HUES64 (cell line): ENCODE measurements at regions not wholly inside any gene's neighbourhood (a gene's known extent, or its start where the extent isn't known, plus 50 kb on each side); places are given as distances from the start of the nearest gene placed in this dataset.

Experiments
- H3K27ac ChIP-seq: 2 replicates; pipeline ENCODE4 v1.7.0; 2013; ENCODE audit warnings: low read depth, low read length, inconsistent platforms
- H3K27me3 ChIP-seq: 2 replicates; pipeline ENCODE4 v1.6.1; 2013; ENCODE audit warnings: mild to moderate bottlenecking, low read length; ENCODE audit not compliant: insufficient read depth
- H3K36me3 ChIP-seq: 2 replicates; pipeline ENCODE4 v1.6.1; 2013; ENCODE audit warnings: mild to moderate bottlenecking, low read length; ENCODE audit not compliant: insufficient read depth
- H3K4me1 ChIP-seq: 2 replicates; pipeline ENCODE4 v1.6.1; 2013; ENCODE audit warnings: mild to moderate bottlenecking, low read length, moderate library complexity; ENCODE audit not compliant: insufficient read depth
- H3K4me3 ChIP-seq: 2 replicates; pipeline ENCODE4 v1.5.1; 2013; ENCODE audit warnings: mild to moderate bottlenecking, low read length, moderate library complexity
- H3K9ac ChIP-seq: 2 replicates; pipeline ENCODE4 v1.6.1; 2013; ENCODE audit warnings: mild to moderate bottlenecking, low read depth, low read length
- H3K9me3 ChIP-seq: 2 replicates; pipeline ENCODE4 v1.6.1; 2013; ENCODE audit warnings: low read depth, low read length; ENCODE audit not compliant: insufficient read depth
- whole genome bisulfite sequencing: fragments of 150-250, 120-280 bp; methylation state at CpG from one replicate; pipeline ENCODE4 v1.1.7; 2013; ENCODE audit warnings: missing lambda C conversion rate; 5-methylcytosine and 5-hydroxymethylcytosine counted together

DNA sequence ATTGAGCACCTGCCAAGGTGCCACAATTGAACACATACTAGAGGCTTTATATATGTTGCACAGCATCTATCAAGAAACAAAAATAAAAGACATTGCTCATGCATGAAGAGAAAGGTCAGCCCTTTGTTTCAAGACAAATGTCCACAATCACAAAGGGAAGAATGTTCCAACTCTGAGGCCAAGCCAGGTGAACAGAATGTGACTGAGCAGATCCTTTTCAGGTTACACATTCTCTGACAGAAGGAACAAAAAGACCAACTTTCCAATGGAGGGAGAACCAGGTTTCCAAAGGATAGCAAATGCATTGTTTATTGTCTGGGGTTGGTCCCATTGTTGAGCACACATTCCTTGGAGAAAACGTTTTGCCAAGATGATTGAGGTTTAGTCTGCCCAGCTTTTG is 50.2 kb upstream of the FAM174B start:
- Histone ChIP-seq H3K9me3 (no peaks in the 10 kb centered on the region), H3K9ac (no peak overlapping the region), H3K27me3 (no peaks in the 10 kb centered on the region), H3K36me3 (no peaks in the 10 kb centered on the region), H3K27ac (no peak overlapping the region), H3K4me3 (no peak overlapping the region), H3K4me1 (peaks cover 8% of the 10 kb centered on the region)
- WGBS, result 44% methylated on average over 1 of the region's 1 CpG

DNA sequence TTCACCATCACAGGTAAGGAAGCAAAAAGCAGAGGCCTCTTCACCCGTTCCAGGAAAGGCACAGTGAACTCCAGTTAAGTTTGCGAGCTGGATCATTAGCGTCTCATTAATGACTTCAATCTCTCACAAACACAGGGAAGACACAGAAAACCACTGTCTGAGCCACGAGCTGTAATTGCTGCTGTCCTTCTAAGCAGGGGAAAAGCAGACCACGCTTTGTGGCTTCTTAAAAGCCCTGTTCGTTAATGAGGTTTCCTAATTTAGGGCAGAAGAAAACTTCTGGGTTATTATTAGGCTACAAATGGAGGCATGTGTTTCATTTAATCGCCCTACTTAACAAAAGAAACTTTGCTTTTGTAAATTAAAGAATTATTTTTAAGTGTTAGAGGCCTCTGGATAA is 50.6 kb upstream of the FAM174B start:
- H3K9me3 ChIP-seq, result no peaks in the 10 kb centered on the region
- no peaks in the 10 kb centered on the region for H3K27me3 ChIP-seq
- H3K27ac ChIP-seq, result no peak overlapping the region
- 87% methylated on average over 6 of the region's 7 CpGs for WGBS
- peaks cover 8% of the 10 kb centered on the region for H3K4me1 ChIP-seq
- no peak overlapping the region for H3K4me3 ChIP-seq
- H3K36me3 ChIP-seq, result no peaks in the 10 kb centered on the region
- no peak overlapping the region for H3K9ac ChIP-seq

DNA sequence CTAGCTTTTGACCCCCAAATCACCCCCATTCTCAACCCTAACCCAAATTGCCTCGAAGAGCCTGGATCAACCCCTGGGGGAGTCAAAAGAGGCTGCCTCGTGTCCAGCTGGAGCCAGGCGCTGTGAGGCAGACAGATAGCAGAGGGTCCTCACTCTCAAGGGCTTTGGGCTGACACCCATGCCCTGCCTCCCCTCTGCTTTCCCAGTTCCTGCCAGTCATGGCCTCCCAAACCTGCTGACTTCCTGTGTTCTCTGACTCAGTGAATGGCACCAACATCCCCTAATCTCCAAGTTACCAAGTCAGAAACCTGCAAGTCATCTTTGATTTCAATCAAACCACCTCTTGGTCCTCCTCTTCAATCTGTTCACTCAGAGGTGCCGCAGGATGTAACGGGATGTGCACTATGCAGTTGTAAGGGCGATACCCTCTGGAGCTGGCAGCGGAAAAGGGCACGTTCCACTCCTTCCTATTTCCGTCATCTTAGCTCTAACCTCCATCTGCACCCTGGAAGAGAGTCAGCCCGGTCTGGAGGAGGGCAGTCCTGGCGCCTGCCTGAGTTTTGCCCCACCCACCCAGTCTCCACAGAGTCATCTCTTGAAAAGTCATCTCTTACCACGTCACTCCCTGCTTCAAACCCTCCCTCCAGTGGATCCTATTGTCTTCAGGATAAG is 52.4 kb upstream of the FAM174B start:
- 89% methylated on average over 12 of the region's 12 CpGs for WGBS
- peaks cover 8% of the 10 kb centered on the region for H3K4me1 ChIP-seq
- no peaks in the 10 kb centered on the region for H3K36me3 ChIP-seq
- no peak overlapping the region for H3K9ac ChIP-seq
- H3K9me3 ChIP-seq, result no peaks in the 10 kb centered on the region
- no peaks in the 10 kb centered on the region for H3K27me3 ChIP-seq
- H3K4me3 ChIP-seq, result no peak overlapping the region
- no peak overlapping the region for H3K27ac ChIP-seq

DNA sequence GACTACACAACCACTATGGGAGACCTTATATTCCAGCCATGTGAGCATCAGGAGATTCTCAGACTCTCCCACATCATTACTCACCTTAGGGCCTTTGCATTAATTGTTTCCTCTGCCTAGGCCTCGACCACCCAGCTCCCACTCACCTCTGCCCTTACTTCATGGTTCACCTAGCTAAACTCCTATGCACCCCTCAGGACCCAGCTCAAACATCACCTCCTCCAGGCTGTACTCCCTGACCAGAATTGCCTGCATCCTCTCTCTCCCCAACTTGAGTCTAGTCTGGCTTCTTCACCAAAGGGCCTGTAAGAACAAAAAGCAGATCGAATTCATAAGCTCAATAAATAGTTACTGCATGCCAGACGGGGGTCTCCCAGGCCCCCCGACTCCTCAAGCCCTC is 53.1 kb upstream of the FAM174B start:
- WGBS, result 93% methylated on average over 4 of the region's 4 CpGs
- no peaks in the 10 kb centered on the region for H3K36me3 ChIP-seq
- H3K27me3 ChIP-seq, result no peaks in the 10 kb centered on the region; the same call in 1 of the 2 replicates
- no peak overlapping the region for H3K4me3 ChIP-seq
- H3K4me1 ChIP-seq, result peaks cover 8% of the 10 kb centered on the region
- no peaks in the 10 kb centered on the region for H3K9me3 ChIP-seq
- H3K27ac ChIP-seq, result no peak overlapping the region
- no peak overlapping the region for H3K9ac ChIP-seq

DNA sequence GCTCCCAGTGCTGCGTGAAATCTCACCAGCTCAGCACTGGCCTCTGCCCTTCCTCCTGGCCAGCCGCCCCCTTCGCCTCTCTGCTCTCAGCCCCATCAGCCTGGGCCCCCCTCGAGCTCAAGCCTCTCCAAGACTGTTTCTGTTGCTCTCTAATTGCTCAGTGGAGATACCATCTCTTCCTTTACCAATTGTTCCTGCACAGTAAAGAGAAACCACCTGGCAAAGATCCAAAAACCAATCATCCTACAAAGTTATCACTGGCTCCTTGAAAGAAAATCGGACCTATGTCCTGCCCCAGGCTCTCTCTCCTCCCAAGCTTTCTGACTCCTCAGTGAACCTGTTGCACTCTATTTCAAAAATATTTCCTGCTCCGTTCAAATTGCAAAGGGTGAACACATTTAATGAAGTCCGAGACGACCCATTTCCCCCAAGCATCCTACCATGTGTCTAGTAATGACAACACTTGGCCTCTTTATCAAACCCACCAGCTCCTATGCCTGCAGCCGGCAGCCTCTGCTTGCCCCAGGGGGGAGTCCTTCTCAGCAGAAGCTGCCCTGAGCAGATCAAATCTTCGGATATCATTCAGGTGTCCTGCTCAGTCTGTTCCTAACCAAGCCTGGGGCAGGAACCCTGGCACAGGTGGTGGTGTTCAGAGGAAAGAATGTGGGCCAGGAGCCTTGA is 53.7 kb upstream of the FAM174B start:
- Histone ChIP-seq H3K4me3 (no peak overlapping the region), H3K27ac (no peak overlapping the region), H3K36me3 (no peaks in the 10 kb centered on the region), H3K9ac (no peak overlapping the region), H3K9me3 (no peaks in the 10 kb centered on the region), H3K4me1 (peaks cover 8% of the 10 kb centered on the region), H3K27me3 (peaks cover 6% of the 10 kb centered on the region)
- WGBS, result 90% methylated on average over 10 of the region's 10 CpGs

DNA sequence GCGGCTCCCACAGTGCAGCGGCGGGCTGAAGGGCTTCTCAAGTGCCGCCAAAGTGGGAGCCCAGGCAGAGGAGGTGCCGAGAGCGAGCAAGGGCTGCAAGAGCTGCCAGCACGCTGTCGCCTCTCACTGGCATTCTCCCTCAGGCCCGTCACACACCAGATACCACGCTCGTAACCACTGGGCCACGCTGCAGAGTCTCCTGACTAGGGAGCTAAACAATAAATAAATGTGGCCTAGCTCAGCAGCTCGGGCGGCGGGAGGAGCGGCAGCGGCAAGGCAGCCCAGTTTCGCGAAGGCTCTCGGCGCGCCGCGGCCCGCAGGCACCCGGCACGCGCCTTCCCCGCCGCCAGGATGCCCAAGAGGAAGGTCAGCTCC is 55.9 kb upstream of the FAM174B start:
- H3K27me3 ChIP-seq, result peaks cover 7% of the 10 kb centered on the region
- no peaks in the 10 kb centered on the region for H3K36me3 ChIP-seq
- no peak overlapping the region for H3K4me3 ChIP-seq
- WGBS, result 91% methylated on average over 30 of the region's 30 CpGs
- H3K27ac ChIP-seq, result no peak overlapping the region
- H3K9me3 ChIP-seq, result no peaks in the 10 kb centered on the region
- no peak overlapping the region for H3K9ac ChIP-seq
- H3K4me1 ChIP-seq, result peaks cover 20% of the 10 kb centered on the region

DNA sequence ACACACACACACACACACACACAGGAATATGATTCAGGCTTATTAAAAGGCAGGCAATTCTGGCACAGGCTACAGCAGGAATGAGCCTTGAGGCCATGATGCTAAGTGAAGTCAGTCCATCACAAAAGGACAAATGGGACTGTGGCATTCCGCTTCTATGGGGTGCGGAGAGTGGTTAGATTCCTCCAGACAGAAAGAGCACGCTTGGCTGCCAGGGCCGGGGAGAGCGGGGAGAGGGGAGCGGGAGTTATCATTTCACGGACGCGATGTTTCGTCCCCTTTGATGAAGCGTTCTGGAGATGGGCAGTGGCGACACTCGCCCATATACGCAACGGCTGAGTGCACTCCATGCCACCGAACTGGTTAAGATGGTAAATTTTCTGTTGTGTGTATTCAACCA is 58.5 kb upstream of the FAM174B start:
- 4% methylated on average over 16 of the region's 16 CpGs for WGBS
- peak overlapping the region; percentile 73 for H3K4me3 ChIP-seq
- no peaks in the 10 kb centered on the region for H3K36me3 ChIP-seq
- H3K9me3 ChIP-seq, result no peaks in the 10 kb centered on the region
- H3K4me1 ChIP-seq, result peaks cover 12% of the 10 kb centered on the region
- H3K27me3 ChIP-seq, result peaks cover 7% of the 10 kb centered on the region
- H3K9ac ChIP-seq, result peak overlapping the region; percentile 74
- H3K27ac ChIP-seq, result no peak overlapping the region

DNA sequence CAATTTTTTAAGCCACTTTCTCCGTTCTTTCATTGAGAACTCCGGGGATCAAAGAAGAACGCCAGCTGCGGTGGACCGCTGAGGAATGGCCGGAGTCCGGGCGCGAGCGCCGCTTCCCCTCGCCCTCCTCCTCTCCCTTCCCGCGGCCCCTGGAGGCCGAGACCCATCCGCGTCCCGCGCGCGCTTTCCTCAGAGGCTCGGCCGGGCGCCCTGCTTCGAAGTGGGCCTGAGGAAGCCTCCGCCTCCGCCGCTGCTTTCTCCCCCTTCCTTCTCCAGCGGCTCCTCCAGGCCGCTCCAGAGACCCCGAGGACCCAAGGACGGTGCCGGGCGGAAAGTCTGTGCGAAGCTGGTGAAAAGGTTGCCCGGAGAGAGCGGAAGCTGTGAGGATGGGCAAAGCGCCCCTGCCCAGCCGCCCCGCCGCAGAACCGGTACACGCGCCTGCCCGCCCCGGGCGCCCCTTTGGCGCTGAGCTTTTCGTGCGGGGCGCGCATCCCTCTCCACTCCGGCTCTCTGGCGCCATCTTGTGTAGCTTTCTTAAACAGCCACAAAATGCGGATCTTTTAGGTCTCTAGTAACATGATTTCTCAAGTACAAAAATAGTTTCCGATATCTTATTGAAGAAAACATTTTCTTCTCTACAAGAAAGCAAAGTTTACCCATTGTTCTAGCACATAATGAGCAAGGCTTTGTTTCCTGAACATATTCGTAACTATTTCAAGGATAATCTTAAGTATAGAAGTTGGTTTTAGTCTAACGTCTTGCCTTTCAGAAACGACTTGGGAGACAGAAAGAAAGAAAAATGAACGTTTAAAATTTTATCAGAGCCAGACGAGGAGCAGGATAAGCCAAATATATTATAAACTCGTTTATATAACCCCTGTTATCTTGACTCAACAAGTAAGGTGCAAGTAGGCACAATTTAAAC is 59.2 kb upstream of the FAM174B start:
- Histone ChIP-seq H3K4me3 (peak overlapping the region; percentile 73), H3K9me3 (no peaks in the 10 kb centered on the region), H3K4me1 (peaks cover 12% of the 10 kb centered on the region), H3K27ac (peak overlapping the region; percentile 23; the same call in 1 of the 2 replicates), H3K9ac (peak overlapping the region; percentile 74), H3K27me3 (peaks cover 7% of the 10 kb centered on the region), H3K36me3 (no peaks in the 10 kb centered on the region)
- 5% methylated on average over 62 of the region's 62 CpGs for WGBS

DNA sequence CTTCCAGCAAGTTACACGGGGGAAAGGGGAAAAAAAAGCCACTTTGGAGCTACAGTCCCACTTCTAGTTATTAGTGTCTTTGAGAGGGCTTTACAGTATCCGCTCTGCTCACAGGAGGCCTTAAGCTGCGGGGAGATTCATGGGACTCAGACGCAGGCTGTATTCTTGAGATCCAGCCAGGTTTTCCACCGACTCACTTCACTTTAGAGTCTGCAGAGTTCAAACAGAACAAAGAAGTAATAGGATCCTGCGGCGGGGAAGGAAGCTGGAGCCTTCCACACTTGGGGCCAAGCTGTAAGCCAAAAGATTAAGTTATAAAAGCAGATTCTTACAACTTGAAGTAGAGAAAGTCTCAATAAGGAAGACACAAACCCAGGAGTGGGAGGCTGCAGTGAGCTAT is 60.2 kb upstream of the FAM174B start:
- H3K27me3 ChIP-seq, result peaks cover 7% of the 10 kb centered on the region
- no peaks in the 10 kb centered on the region for H3K36me3 ChIP-seq
- WGBS, result 65% methylated on average over 7 of the region's 7 CpGs
- H3K4me3 ChIP-seq, result no peak overlapping the region
- peak overlapping the region; percentile 24; the same call in 1 of the 2 replicates for H3K9ac ChIP-seq
- no peaks in the 10 kb centered on the region for H3K9me3 ChIP-seq
- peaks cover 12% of the 10 kb centered on the region for H3K4me1 ChIP-seq
- H3K27ac ChIP-seq, result no peak overlapping the region

DNA sequence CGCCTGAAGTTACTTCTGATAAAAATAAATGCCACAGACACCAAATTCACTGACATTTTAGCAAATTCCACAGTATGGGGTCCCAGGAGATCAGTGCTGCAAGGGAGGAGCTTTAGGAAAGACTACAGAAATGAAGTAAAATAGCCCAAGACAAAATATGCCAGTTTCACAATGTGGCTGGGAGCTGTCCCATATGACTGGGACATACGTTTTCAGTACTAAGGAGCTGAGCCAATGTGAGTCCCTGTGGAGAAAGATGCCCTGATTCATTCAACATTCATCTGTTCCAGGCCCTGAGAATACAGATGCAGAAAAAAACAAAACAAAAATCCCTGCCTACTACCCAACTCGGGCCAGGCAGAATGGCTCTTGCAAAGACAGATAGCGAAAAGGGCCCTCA is 63.4 kb upstream of the FAM174B start:
- Histone ChIP-seq H3K27ac (no peak overlapping the region), H3K4me1 (peaks cover 12% of the 10 kb centered on the region), H3K36me3 (no peaks in the 10 kb centered on the region), H3K4me3 (no peak overlapping the region), H3K27me3 (peaks cover 3% of the 10 kb centered on the region; the same call in 1 of the 2 replicates), H3K9me3 (no peaks in the 10 kb centered on the region), H3K9ac (no peak overlapping the region)
- 89% methylated on average over 4 of the region's 4 CpGs for WGBS

DNA sequence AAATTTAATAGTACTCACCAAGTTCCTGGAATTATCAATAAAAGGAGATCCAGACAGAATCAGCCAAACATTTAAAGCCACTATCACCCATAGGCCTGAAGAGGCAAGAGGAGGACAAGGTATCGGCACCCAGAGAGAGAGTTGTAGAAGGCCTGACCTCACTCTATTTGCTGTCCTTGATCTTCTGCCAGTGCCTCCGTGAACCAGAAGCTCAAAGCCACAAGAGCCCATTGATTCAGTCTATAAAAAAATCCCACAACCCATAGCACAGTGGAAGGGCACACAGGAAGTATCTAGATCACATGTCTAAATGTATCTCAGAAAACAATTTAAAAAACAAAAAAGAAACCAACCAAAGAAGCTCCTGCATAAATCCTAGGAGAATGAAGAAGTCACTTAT is 68.6 kb upstream of the FAM174B start:
- WGBS, result 98% methylated on average over 2 of the region's 2 CpGs
- Histone ChIP-seq H3K27me3 (no peaks in the 10 kb centered on the region), H3K36me3 (no peaks in the 10 kb centered on the region), H3K4me1 (no peaks in the 10 kb centered on the region), H3K9ac (no peak overlapping the region), H3K4me3 (no peak overlapping the region), H3K27ac (no peak overlapping the region), H3K9me3 (no peaks in the 10 kb centered on the region)
